Natural killer cell (primary cell): ENCODE measurements at regions not wholly inside any gene's neighbourhood (a gene's known extent, or its start where the extent isn't known, plus 50 kb on each side); places are given as distances from the start of the nearest gene placed in this dataset.

Experiments used
- ATAC-seq, 3 donors: fragments of 150-1000 bp in 2 of 3; fragments of 200-7000 bp in 1 of 3; cut with Tn5 transposase; 1 replicate in 1 of 3; 2 replicates in 2 of 3; pipeline ENCODE4 v1.10.0; 2021; ENCODE audit warnings: mild to moderate bottlenecking in 2 of 3, moderate library complexity in 2 of 3
- DNase-seq, 2 donors: peaks; one replicate each; pipeline versions ENCODE4 v3.0.0 to v3.0.0-alpha.2; 2013 to 2021; ENCODE audit warnings: mixed read lengths in 1 of 2
- H3K27ac ChIP-seq: one replicate; pipeline ENCODE4 v1.5.1; 2013; ENCODE audit warnings: mild to moderate bottlenecking, low read length
- H3K27me3 ChIP-seq: one replicate; pipeline ENCODE4 v1.6.1; 2013; ENCODE audit warnings: low read length; ENCODE audit not compliant: control insufficient read depth, insufficient read depth
- H3K36me3 ChIP-seq: one replicate; pipeline ENCODE4 v1.6.1; 2013; ENCODE audit warnings: low read length; ENCODE audit not compliant: control insufficient read depth, insufficient read depth
- H3K4me1 ChIP-seq: one replicate; pipeline ENCODE4 v1.6.1; 2013; ENCODE audit warnings: low read length; ENCODE audit not compliant: control insufficient read depth, insufficient read depth
- H3K4me3 ChIP-seq: one replicate; pipeline ENCODE4 v1.5.1; 2013; ENCODE audit warnings: low read length
- H3K9me3 ChIP-seq: one replicate; pipeline ENCODE4 v1.6.1; 2013; ENCODE audit warnings: low read length; ENCODE audit not compliant: control insufficient read depth, insufficient read depth
- H3K27ac Mint-ChIP-seq, 2 donors: one replicate each; pipeline ENCODE4 v1.8.0; 2022; ENCODE audit warnings: mild to moderate bottlenecking in 2 of 2, mixed read lengths in 2 of 2, moderate library complexity in 1 of 2
- H3K27me3 Mint-ChIP-seq, 2 donors: one replicate each; pipeline ENCODE4 v1.8.0; 2022; ENCODE audit warnings: low read depth in 2 of 2, mixed read lengths in 2 of 2
- H3K36me3 Mint-ChIP-seq: one replicate; pipeline ENCODE4 v1.8.0; 2022; ENCODE audit warnings: mixed read lengths
- H3K4me1 Mint-ChIP-seq, 2 donors: one replicate each; pipeline ENCODE4 v1.8.0; 2022; ENCODE audit warnings: mixed read lengths in 2 of 2
- H3K4me3 Mint-ChIP-seq: one replicate; pipeline ENCODE4 v1.8.0; 2022; ENCODE audit warnings: mild to moderate bottlenecking, moderate library complexity, mixed read lengths
- H3K9me3 Mint-ChIP-seq, 2 donors: one replicate each; pipeline ENCODE4 v1.8.0; 2022; ENCODE audit warnings: mixed read lengths in 2 of 2
- WGBS: methylation state at CpG from one replicate; pipeline ENCODE4 v1.1.7; 2013; ENCODE audit warnings: missing lambda C conversion rate; ENCODE audit not compliant: insufficient coverage; 5-methylcytosine and 5-hydroxymethylcytosine counted together
- intact Hi-C: fragments of 100-400 bp; cut with micrococcal nuclease; formaldehyde crosslinking; loops from one replicate; pipeline ENCODE4 v1.14.2; 2022
- TF ChIP-seq, protein P1 (sequence below): fragments of 200-600 bp; IDR thresholded peaks from one replicate; pipeline ENCODE4 v1.8.0; 2022; ENCODE audit warnings: antibody characterized with exemption

- ATAC-seq: no peak
- no peaks in the 10 kb centered on the region for H3K9me3 ChIP-seq
- Mint-ChIP-seq H3K9me3 (no peaks in the 10 kb centered on the region), H3K4me3 (no peak overlapping the region), H3K27me3 (no peaks in the 10 kb centered on the region), H3K27ac (no peak overlapping the region), H3K4me1 (peaks cover 22 to 25% of the 10 kb centered on the region in 2 donors), H3K36me3 (no peaks in the 10 kb centered on the region)
- no peak for DNase-seq
- H3K27me3 ChIP-seq: no peaks in the 10 kb centered on the region
- intact Hi-C loops: no loop called here
- no peaks in the 10 kb centered on the region for H3K36me3 ChIP-seq
- TF ChIP-seq, protein P1, sequence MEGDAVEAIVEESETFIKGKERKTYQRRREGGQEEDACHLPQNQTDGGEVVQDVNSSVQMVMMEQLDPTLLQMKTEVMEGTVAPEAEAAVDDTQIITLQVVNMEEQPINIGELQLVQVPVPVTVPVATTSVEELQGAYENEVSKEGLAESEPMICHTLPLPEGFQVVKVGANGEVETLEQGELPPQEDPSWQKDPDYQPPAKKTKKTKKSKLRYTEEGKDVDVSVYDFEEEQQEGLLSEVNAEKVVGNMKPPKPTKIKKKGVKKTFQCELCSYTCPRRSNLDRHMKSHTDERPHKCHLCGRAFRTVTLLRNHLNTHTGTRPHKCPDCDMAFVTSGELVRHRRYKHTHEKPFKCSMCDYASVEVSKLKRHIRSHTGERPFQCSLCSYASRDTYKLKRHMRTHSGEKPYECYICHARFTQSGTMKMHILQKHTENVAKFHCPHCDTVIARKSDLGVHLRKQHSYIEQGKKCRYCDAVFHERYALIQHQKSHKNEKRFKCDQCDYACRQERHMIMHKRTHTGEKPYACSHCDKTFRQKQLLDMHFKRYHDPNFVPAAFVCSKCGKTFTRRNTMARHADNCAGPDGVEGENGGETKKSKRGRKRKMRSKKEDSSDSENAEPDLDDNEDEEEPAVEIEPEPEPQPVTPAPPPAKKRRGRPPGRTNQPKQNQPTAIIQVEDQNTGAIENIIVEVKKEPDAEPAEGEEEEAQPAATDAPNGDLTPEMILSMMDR: no peak
- H3K27ac ChIP-seq: no peak overlapping the region
- no peak overlapping the region for H3K4me3 ChIP-seq
- peaks cover 12% of the 10 kb centered on the region for H3K4me1 ChIP-seq
- 100% methylated on average over 3 of the region's 3 CpGs for WGBS
Measured at GRCh38 chr3:187930021-187930420, 184.8 kb upstream of the BCL6 start.

GRCh38 chr3:187931101-187931500 lies 185.8 kb upstream of the BCL6 start:
- Histone ChIP-seq H3K27ac (no peak overlapping the region), H3K4me1 (peaks cover 20% of the 10 kb centered on the region), H3K9me3 (no peaks in the 10 kb centered on the region), H3K27me3 (no peaks in the 10 kb centered on the region), H3K36me3 (no peaks in the 10 kb centered on the region), H3K4me3 (no peak overlapping the region)
- peaks cover 28 to 34% of the 10 kb centered on the region in 2 donors for H3K4me1 Mint-ChIP-seq
- no peaks in the 10 kb centered on the region for H3K27me3 Mint-ChIP-seq
- TF ChIP-seq, protein P1: no peak
- intact Hi-C loops: no loop called here
- H3K36me3 Mint-ChIP-seq: no peaks in the 10 kb centered on the region
- DNase-seq (no peak), ATAC-seq (no peak)
- H3K9me3 Mint-ChIP-seq: no peaks in the 10 kb centered on the region
- H3K27ac Mint-ChIP-seq: no peak overlapping the region
- 86% methylated on average over 4 of the region's 4 CpGs for WGBS
- H3K4me3 Mint-ChIP-seq: no peak overlapping the region

- intact Hi-C loops: no loop called here
- Histone ChIP-seq H3K4me1 (peaks cover 19% of the 10 kb centered on the region), H3K4me3 (no peak overlapping the region), H3K36me3 (no peaks in the 10 kb centered on the region), H3K27me3 (no peaks in the 10 kb centered on the region), H3K27ac (no peak overlapping the region), H3K9me3 (no peaks in the 10 kb centered on the region)
- Mint-ChIP-seq H3K36me3 (no peaks in the 10 kb centered on the region), H3K27me3 (no peaks in the 10 kb centered on the region), H3K4me3 (no peak overlapping the region), H3K9me3 (no peaks in the 10 kb centered on the region), H3K27ac (no peak overlapping the region), H3K4me1 (peaks cover 28 to 33% of the 10 kb centered on the region in 2 donors)
- WGBS: 88% methylated on average over 4 of the region's 4 CpGs
- no peak for DNase-seq
- TF ChIP-seq, protein P1: no peak
- ATAC-seq: no peak
Measured at GRCh38 chr3:187931770-187932278, 186.6 kb upstream of the BCL6 start.

DNA sequence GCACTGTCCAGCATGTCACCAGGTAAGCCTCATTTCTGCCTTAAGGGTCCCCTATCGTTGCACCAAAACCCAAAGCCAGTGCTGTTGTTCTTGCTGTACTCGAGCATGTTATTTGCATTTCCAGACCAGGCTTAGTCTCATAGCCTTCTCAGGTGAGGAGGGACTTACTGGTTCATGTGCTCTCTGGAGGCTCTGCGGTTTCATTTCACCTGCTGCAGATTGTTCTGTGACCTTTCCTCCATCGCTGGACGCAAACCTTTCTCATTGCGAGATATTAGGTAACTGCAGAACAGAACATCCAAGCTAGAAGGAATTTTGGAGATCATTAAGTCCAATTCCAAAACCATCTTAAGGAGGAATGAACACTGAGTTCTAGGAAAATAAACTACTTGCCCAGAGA lies 187.3 kb upstream of the BCL6 start:
- Mint-ChIP-seq H3K27me3 (no peaks in the 10 kb centered on the region), H3K4me3 (no peak overlapping the region), H3K27ac (no peak overlapping the region), H3K36me3 (no peaks in the 10 kb centered on the region), H3K9me3 (no peaks in the 10 kb centered on the region), H3K4me1 (peaks cover 25 to 30% of the 10 kb centered on the region in 2 donors)
- DNase-seq: no peak
- TF ChIP-seq, protein P1: no peak
- 88% methylated on average over 6 of the region's 6 CpGs for WGBS
- H3K4me3 ChIP-seq: no peak overlapping the region
- intact Hi-C loops: no loop called here
- no peak for ATAC-seq
- no peaks in the 10 kb centered on the region for H3K27me3 ChIP-seq
- H3K27ac ChIP-seq: no peak overlapping the region
- H3K4me1 ChIP-seq: peaks cover 19% of the 10 kb centered on the region
- H3K9me3 ChIP-seq: no peaks in the 10 kb centered on the region
- H3K36me3 ChIP-seq: no peaks in the 10 kb centered on the region
